ENCODE measurements at regions not wholly inside any gene's neighbourhood (a gene's known extent, or its start where the extent isn't known, plus 50 kb on each side); places are given as distances from the start of the nearest gene placed in this dataset.

DNA sequence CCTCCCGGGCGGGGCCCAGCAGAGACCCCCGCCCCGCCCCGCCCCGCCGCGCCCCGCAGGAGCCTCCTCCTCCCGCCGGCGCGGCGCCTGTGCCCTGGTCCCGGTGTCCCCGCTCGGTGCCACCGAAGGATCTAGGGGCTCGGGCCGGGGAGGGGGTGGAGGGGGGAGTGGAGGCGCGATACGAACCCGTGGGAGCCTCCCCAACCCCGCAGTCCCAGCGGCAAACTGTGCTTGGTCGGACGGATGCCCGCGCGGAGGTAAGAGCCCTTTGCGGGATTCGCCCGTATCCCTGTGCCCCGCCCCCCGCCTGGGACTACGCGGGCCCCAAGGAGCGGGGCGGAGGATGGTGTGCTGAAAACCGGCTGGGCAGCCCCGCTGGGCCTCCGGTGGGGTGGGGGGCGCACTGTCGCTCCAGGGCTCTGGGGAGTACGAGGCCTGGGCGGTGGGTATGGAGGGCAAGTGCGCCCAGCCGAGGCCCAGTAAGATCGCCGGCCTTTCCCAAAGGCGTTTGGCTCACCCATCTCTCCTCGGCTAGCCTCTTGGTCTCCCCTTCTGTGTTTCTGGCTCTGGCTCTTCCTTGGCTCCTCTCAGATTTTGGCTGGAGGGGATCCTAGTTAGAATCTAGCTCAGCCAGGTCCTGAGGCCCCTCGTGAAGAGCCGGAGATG, 65.6 kb upstream of the POLG start:
- no peak for DNase-seq (ENCODE audit: low read depth in 2 of 2, low spot score in 1 of 2)

DNA sequence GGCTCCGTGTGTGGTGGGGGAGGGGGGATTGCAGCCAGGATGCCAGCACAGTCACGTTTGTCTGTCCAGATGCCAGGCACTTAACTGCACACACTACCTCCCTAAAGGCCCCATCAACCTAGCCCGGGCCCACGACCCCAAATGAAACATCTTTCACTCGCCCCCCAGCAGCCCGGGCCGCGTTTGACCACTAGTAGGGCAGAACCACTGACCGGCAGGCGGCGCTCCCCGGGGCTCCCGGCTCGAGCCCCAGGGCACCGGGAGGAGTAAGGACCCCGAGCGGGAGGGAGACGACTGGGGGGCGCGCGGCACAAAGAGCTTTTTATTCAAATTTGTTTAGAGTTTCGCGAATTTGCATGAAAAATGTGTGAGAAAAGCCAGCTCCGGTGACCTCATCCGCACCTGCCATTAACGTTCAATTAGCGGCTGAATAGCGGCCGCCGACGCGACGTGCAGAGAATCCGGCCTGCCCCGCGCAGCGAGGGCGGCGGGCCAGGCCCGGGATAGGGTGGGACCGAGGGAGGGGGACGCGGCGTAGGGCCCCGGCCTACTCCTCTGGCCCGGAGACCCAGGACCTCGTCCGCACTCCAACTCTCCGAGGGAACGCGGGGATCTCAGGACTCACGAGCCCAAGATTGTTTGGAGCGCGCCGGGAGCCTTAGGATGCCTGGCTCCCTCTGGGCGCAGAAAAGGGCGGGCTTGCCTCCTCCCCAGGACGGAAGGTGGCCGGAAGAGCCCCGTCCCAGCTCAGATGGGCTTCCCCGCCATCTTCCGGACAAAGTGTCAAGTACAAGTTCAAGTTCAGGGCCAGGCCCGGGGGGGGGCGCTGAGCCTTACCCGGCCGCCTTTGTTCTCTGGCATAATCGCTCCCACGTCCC, 64.9 kb upstream of the POLG start:
- DNase-seq (ENCODE audit: low read depth in 2 of 2, low spot score in 1 of 2): no peak

DNA sequence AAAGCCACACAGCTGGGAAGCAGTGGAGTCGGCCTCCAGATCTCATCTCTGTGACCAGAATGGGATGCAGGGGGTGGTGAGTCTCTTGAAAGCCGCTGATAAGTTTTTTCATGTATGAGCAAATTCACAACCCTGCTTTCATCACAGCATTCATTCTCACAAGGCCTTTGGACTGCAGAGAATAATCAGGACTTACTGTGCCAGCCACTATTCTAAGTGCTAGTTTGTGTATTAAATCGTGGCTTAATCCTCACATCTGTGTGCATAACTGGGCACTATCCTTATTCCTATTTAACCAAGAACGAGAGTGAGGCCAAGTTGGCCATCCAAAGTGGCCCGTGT, 64.2 kb upstream of the POLG start:
- no peak for DNase-seq (ENCODE audit: low read depth in 2 of 2, low spot score in 1 of 2)

DNA sequence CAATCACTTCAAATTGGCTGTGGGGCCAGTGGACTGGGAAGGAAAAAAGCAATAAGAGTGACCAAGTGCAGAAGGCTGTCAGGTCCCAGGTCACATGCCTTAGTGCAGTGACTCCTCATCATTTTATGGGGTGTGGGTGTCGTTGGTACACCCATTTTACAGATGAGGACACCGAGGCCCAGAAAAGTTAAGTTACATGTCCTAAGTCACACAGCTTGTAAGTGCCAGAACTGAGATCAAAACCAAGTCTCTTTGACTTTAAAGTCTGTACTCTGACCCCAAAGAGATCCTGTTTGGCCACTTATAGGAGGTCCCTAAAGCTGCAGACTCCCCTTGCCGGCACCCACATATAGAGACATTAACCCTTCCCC, 63.0 kb upstream of the POLG start:
- DNase-seq (ENCODE audit: low read depth in 2 of 2, low spot score in 1 of 2): no peak

DNA sequence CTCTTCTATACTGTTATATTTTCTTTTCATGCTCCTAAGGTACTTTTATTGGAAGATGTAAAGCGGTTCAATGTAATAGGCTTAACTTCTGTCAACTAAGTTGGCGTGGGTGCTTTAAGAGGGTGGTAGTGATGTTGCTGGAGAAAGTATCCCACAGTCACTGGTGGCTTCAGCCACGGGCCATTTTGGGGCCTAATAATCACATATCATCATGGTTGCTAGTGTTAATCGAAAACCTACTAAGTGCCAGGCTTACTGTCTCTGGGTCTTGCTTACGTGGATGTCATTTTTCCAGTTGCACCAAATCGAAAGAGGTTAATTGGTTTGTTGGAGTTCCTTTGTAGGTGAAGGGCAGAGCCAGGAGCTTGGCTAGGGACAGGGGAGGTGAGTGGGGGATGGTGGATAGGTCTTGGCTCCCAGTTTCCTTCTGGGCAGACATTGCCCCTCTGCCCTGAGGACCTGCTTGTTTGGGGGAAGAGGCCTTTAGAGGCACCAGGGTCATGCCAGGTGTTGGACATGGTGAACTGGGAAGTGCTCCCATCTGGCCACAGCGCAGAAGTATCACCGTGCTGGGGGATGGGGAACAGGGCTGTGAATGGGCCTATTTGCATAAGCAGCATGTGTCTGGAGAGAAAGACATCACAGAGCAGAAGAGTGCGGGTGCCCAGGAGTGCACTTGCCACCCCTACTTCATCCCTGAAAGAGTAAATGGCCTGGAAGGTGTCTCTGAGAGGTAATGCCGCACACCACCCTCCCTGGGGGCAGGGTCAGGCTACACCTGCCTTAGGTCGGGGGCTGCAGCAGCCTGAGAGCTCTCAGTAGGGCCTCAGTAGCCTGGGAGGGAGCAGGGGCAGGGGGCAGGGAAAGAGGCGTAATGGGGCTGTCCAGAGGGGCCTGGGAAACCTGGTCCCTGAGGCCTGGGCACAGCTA, 62.4 kb upstream of the POLG start:
- DNase-seq (ENCODE audit: low read depth in 2 of 2, low spot score in 1 of 2): no peak

DNA sequence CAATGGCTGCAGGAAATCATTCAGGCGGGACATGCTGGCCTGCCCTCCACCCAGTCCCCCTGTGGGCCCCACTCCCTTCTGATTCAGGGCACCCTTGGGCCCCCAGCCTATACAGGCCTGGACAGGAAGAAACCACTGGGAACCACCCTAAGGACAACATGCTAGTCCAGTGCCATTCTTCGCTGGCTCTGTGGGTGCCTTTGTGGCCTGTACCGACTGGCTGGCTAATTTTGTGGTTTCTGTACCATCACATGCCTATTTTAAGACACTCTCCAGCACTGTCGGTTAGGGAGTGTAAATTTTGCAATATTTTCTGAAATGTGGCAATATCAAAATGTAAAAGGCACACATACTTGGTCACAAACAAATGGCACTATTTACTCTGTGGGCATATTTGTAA, 61.4 kb upstream of the POLG start:
- DNase-seq (ENCODE audit: low read depth in 2 of 2, low spot score in 1 of 2): no peak

DNA sequence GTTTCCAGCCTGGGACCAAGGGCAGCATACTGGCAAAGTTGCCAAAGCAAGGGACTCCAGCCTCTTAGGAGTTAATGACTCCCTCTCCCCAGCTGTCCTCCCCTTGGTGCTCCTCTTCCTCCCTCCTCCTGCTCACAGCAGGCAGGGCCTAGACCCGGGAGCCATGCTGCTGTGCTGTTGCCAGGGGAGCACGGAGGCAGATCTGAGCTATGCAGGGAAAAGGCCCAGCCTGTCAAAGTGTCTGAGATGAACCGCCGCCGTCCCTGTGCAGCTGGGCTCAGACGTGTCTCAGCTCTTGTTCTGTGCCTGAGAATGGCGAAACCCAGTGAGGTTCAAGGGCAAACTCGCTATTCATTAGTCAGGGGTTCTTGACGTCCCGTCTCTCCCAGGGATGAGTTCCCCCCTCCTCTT, 60.8 kb upstream of the POLG start:
- no peak for DNase-seq (ENCODE audit: low read depth in 2 of 2, low spot score in 1 of 2)

DNA sequence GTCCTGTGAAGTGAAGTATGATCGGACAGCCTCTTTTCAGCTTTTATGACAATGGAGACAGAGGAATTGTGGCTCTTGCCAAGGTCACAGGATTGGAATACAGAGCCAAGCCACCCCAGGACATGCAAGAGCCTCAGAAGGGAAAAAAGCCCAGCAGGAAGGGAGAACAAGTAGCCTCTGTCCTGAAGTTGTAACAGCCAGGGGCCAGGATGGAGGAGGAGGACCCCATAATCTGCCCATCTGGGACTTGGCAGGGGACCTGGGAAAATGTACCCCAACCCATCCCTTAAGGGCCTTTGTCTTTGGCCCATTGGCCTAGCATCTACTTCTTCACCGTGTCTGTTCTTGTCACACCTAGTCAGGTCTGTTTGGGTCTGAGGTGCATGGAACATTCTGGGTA, 60.4 kb upstream of the POLG start:
- no peak for DNase-seq (ENCODE audit: low read depth in 2 of 2, low spot score in 1 of 2)

DNA sequence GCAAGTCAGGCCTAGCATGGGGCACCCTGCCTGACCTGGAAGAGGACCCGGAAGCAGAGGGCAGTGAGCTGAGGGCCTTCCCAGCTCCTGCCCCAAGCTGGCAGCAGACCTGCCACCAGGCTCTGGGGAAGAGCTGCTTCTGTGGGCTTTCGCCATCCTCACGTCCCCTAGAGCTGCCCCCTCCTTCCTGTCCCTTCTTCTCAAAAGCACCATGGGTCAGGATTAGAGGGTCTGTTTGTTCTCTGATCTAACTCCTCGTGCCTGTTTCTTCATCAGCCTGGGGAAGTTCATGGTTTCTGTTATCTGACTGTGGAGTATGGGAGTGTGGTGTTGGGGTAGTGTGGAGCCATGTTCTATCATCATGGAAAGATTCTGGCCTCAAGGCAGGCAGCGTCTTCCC, 58.4 kb upstream of the POLG start:
- DNase-seq (ENCODE audit: low read depth in 2 of 2, low spot score in 1 of 2): no peak

DNA sequence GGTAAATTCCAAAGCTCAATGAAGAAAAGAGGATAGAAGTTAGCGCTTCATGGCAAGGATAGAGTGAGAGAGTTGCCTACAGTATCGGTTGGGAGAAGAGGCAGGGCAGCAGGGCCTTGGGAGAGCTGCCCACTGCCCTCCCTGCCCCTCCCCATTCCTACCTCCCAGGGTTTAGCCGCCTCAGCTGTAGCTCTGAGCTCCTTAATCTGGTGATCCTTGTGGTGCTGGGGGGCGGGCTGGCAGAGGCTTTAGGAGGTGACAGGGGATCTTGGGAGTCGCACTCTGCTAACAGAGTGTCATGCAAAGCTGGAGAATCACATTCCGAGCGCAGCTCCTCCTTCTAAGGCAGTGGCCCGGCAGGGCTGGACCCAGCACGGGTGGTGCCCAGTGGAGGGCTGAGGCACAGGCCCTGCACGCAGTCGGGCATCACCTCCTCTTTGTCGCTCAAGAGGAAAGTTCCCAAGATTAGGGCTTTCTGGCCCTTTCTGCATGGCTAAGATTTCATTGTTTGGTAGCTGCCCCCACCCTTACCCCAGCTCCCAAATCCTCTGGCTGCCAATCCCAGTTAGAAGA, 57.1 kb upstream of the POLG start:
- DNase-seq (ENCODE audit: low read depth in 2 of 2, low spot score in 1 of 2): no peak

DNA sequence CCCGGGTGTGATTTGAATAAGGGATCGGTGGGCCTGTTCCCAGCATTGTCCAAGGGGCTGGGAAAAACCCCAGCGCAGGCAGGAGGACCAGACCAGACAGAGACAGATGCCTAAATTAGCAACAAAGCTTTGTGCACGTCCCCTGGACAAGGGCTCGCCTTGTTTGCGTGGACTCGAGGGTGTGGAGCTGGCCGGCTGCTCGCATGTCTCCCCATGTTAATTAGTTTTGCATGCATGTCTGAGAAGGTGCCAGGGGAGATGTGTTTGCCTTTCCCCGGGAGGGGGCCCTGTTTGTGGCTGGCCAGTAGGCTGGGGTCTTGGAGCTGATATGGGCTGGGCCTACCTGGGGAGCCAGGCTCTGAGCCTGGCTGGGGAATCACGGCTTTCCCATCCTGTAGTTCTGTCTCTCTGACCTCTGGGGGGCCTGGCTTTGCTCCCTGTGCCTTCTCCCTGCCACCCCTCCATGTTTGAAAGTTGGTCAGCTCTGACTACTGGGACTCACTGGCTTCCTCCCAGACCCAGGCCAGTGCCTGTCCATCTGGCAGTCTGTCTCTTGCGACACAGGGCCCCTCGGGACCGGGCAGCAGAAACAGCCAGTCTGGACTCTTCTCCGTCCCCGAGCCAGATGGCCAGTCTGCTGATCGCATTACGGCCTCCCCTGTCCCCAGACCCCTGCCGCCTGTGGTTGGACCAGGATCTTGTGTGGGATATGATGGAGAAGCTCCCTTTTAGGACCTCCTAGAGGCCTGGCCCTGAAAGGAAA, 55.4 kb upstream of the POLG start:
- no peak for DNase-seq (ENCODE audit: low read depth in 2 of 2, low spot score in 1 of 2)

DNA sequence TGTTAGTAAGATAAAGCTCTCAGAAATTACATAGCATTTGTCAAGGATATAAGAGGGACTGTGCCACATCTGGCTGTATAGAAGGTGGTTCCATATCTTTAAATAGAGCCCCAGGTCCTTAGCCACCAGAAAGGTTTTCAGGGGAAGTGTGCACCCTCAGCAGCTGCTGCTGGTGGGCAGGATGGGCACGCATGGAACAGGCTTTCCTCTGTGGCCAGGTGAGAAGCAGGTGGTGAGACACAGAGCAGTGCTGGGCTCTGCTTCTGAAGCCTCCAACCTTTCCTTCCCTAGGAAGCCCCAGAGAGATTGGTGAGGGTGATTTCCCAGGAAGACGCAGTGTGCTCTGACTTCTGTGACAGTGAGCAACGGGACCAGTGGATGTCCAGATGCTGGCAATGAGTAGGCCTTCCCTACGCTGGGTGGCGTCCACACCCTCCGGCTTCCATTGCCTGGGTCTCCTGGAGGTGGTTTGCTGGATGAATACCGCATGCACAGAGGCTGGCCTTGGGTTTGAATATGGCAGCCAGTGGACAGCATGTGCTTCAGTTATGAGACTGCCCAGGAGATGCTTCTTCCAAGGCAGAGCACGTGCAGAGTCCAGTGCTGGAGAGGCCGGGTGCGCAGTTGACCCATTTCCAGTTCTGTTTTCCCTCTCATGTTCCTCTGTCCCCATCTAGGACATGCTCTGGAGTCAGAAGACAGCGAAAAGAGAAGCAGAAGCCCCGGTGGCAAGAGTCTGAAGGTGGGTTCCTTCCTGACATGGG, 52.7 kb upstream of the POLG start:
- no peak for DNase-seq (ENCODE audit: low read depth in 2 of 2, low spot score in 1 of 2)

DNA sequence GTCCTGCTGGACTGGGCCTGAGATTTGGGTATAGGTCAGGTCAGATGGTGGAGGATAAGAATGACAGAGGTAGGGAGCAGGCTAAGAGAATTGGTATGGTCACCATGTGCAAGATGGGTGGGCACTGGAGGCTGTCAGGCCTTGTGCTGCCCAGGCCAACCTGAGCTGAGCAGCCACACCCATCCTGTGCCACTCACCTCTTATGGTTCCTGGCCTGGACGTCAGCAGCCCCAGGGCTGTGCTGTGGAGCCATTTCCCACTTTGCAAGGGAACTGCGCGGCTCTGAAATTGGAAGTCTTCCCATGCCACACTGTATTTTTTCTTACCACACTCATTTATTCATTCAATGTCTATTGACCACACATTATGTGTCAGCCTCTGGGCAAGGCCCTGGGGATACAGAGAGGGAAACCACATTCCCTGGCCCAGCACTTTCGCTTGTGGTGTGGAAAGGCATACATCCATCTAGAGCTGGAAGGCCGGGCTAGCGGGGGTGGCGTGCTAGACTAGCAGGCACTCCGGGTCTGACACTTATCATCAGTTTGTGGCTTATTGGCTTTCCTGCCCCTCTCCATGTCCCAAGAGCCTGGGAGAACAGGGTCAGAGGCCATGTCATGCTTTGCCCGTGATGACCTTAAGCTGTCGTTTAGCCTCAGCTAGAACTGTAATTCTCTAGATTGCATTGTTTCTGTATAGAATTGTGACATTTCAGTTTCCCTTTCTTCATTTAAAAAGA, 51.1 kb upstream of the POLG start:
- no peak for DNase-seq (ENCODE audit: low read depth in 2 of 2, low spot score in 1 of 2)
